ENCODE measurements at regions not wholly inside any gene's neighbourhood (a gene's known extent, or its start where the extent isn't known, plus 50 kb on each side); places are given as distances from the start of the nearest gene placed in this dataset.

DNA sequence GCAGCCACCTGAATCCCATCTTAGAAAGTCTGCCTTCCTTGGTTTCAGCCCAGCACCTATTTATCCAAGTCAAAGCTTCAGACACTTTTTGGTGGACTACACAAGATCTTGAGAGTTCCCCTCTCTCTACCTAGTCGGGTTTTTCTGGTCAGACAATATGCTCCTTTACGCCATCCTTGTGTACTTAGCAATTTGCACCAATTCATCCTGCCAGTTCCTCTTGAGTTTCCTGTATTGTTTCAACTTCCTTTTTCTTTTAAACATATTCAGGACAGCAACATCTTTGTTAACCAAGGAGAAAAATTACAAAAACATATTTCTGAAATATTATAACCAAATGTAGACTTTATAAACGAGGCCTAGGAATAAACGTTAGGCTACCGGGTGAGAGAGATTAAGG is 368.2 kb upstream of the CADM1 start:
- no peak for DNase-seq

DNA sequence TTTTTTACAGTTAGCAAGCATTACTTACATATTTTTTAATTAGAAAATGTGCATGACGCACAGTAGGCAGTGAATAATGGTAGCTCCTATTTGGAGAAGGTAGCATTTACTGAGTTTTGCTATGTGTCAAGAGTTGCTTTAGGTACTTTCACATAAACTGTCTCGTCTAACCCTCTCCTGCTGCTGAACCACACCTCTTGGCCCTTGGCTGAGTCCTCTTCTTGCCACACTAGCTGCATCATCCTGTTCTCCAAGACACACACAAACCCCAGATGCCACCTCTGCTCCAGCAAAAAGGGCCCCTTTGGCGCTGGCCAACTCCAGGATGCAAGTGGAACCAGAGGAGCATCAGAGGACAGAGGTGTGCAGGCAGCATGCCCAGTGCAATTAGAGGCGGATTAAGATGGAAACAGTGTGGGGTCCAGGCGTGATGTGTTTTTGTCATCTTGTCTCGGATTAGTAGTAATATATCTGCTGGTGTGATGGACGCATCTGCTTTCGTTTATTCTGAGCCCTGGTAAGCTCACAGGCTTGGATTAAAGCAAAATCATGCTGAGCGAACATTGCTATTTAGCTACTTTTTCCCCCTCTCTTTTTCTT is 367.0 kb upstream of the CADM1 start:
- DNase-seq: no peak

DNA sequence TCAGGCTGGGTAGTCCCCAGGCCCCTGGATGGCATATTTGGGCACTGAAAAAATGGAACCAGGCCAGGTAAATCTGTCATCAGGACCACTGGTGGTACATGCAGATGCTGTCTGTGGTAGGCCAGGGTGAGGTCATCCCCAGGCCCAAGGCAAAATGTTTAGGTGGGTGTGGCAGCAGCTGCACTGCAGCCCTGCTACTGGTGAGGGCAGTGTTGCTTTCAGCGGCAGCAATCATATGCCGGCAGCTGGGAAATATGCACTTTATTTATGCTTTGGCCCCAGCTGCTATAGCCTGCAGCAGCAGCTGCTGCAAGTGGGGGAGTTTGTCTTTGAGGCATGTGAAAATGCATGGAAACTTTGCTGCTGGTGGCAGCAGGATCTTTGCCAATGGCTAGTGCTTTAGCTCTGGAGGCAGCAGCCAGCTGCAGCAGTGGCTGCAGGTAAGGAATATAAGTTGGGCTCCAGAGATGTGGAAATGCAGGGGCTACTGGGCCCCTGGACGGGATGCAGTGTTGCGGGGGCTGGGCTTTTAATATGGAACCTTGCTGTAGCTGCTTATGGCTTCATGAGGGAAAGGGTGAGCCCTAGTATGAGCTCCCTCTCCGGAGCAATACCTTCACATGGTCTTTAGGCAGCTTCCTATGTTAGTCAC is 365.7 kb upstream of the CADM1 start:
- no peak for DNase-seq

DNA sequence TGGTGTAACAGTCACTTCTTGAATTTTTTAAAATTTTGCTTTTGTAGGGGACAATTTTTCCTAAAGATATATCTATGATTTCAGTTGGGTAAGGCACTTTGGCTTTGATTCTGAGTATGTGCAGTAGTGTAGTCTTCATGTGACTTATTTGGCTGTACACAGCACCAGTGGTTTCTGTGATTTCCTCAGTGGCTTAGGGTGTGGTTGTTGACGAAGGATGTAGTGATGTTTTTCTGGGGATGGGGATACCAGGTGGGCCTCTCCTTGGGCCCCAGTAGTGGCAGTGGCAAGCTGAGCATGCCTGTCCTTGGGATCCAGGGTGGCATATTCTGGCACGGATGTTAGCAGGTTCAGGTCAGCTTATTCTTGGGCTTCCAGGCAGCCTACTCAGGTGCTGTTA is 364.9 kb upstream of the CADM1 start:
- no peak for DNase-seq

DNA sequence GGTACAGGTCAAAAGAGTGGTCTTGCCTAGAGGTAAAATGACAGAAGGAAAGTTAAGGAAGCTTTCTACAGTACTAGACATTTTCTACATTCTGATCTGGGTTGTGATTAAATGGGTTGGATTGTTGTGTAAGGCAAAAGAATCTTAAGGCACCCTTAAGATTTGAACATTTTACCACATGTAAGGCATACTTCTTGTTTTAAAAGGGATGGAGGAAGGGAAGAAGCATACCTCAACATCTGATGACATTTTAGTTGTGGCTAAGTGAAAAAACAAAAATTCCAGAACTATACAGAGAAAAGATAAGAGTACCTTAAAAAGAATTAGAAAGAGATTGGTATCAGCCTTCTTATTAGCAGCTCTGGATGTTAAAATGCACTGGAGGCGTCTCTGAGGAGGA is 356.0 kb upstream of the CADM1 start:
- no peak for DNase-seq

DNA sequence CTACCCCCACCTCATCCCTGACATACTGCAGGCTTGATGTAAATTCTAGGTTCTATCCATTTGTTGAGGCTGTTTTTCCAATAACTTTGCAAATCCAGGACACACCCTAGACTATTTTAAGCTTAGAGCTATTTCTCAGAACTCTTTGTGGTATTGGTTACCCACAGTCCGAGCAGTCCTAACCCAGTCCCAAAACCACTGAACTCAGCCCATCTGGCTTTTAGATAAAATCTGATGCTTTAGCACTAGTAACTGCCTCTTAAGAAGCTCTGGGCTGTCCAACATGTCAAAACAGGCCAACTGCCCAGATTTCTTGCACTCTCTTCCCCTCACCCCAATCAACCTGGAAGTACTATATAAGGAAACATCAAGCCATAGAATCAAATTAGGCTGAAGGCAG is 344.4 kb upstream of the CADM1 start:
- no peak for DNase-seq

DNA sequence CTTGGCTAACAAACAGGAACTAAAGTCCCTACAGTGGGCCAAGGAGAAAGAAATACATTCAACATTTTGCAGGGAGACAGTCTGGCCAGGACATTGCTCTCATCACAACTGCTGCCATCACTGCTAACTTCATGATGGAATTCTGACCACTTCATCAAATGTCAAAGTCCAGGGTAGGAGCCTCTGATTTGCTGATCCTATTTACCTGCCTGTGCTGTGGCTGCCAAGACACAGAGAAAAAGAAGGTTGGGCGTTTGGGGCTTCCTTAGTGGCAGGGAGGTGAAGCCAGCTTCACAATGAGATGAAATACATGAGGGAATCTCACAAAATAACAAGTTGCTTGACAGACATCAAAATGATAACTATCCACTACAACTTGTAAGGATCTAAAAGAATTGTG is 343.9 kb upstream of the CADM1 start:
- no peak for DNase-seq

DNA sequence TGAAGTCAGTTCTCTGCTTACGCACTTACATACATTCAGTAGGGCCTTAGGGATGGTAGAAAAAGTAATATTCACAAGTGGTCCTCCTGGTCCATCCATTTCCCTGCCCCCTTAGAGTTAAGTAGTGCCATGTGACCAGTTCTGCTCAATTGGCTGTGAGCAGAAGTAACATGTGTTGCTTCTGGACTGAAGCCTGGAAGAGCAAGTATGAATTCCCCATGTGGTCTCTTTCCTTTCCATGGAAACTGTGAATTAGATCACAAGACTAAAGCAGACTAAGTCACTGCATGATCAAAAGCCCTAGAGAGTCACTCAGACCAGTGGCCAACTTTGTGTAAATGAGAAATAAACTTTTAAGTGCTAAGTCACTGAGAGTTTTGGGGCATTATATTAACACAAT is 341.7 kb upstream of the CADM1 start:
- no peak for DNase-seq

DNA sequence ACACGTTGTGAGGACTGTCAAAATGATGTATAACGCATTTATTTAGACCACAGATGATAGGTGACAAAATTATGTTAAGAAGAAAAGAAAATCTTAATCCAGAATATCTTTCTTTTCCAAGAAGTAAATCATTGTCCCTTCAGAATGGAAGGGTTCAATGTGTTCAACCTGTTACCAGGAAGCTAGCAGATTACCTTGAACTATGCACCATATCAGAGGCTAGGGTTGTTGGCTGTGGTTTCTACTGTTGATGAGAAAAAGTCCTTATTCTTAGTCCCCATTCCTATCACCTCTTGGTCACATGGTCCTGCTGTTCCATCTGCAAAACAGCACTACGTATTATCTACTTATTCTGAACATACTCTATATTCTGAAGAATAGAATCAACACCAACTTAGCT is 339.5 kb upstream of the CADM1 start:
- no peak for DNase-seq

DNA sequence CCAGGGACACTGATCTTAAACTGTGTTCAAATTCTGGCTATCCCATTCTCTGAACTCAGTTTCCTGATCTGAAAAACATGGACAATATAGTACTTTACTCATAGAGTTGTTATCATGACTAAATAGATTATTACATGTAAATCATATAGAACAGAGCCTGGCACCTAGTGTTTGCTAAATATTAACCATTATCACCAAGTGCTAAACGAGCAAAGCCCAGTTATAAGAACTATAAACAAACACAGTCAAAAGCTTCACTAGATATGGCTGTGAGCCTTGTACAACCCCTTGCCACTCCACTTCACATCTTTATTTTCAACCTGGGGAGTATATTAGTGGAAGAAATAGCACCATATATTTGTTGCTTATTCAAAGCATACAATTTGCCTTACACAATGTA is 338.9 kb upstream of the CADM1 start:
- DNase-seq: no peak

DNA sequence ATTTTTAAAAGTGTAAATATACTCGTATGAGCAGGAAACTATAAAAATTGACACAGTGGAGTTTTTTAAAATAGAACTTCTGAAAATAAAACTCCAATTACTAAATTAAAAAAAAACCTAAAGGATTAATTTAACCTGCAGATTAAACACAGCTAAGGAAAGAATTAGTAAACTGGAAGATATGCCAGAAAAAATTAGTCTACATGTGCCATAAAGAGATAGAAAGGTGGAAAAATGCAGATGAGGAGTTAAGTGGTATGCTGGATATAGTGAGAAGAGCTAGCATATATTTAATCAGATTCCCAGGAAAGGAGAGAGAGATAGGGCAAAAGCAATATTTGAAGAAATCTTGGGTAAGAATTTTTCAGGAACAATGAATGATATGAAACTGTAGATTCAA is 315.8 kb upstream of the CADM1 start:
- no peak for DNase-seq

DNA sequence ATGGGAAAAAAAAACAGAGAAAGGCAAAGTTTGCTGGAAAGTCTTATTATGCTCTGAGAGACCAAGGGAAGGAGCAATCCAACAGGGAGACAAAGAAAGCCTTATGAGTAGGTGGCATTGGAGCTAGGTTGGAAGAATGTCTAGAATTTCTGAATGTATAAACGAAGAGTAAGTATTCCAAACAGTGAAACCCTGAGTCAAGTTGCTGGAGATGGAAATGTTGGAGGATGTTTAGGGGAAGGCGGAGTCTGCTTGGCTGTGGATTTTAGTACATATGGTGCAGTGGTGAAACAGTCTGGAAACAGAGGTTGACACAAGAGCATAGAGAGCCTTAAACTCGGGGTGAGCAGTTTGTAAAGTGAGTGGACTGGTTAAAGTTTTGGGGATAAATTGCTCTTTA is 314.8 kb upstream of the CADM1 start:
- DNase-seq: no peak

DNA sequence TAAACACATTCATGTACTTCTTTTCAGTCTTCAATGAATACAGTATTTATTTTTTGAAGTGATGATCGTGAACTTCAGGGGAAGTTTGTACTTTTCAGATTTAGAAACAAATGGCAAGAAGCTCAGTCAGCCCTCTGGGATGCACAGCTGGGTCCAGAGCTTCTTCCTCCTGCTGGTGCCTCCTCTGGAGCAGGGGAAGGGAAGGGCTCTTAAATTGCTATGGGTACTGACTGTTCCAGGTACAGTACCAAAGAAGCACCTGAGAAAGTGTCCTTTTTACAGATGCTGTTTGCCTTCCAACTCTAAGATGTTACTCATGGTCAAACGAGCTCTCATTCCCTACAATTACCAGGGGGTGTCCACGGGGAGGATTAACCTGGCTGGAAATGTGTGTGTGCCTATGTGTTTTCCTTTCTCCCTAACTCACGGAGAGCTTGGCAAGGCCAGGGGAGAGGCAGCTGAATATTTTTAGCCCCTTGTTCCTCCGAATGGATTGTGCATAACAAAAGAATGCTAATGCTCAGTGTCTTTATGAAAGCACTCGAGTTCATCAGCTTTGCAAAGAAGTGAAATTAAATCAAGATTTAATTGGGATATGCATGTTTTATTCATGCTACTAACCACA is 313.7 kb upstream of the CADM1 start:
- no peak for DNase-seq

DNA sequence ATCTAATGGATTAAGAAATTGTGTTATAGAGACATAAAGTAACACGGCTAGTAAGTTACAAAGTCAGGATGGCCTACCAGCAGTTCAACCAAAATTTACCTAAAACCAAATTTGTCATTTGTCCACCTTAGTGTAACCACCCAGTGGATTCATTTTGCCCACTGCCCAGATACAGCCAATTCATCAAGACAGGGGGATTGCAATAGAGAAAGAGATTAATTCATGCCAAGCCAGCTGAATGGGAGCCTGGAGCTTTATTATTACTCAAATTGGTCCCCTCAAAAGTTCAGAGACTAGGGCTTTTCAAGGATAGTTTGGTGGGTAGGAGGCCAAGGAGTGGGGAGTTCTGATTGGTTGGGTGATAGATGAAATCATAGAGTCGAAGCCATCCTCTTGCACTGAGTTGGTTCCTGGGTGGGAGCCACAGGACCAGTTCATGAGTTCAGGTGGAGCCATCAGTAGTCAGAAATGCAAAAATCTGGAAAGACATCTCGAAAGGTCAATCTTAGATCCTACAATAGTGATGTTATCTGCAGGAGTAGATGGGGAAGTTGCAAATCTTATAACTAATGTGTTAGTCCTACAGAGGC is 304.2 kb upstream of the CADM1 start:
- no peak for DNase-seq

DNA sequence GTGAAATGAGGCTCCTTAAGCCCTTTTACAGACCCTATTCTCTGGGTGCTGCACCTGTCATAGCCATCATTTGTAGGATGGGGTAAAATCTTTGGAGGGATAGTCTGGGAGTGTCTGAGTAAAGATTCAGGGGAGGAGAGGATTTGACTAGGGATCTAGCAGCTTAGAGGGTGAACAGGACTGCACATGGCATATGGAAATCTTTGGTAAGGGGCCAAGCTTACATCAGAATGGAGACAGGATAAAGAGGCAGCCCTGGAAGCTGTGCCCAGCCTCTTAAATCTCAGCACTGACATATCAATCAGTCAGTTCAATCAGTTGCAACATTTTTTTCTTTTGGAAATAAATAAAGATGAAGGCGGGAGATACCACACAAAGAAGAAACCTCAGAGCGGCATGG is 301.8 kb upstream of the CADM1 start:
- DNase-seq: no peak

DNA sequence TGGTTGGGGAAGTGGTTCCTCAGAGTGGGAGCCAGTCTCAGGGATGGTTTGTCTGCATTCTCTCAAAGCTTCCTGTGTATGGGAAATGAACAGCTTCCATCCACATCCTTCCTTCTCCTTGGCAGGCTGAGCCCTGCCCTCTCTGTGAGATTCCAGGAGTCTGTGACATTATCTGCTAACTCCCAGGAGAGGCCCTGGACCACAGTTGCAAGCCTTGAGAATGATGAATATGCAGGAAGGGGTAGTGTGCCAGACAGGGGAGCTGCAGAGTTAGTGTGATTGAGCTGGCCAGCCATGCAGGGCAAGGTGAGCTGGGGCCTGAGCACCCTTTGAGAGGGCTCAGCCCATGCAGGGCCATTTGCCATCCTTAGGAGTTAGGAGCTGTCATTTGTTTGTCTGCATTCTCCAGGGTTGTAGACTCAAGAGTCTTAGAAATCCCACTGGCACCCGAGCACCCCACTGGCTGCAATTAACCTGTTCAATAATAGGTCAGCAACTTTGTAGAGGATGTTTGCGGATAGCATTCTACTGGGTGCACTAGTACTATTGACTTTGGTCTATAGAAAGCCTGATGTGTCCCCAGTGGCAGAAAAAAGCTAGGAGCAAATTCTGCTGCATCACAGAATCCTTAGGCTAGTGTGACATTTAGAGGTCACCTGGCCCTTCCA is 299.0 kb upstream of the CADM1 start:
- no peak for DNase-seq

DNA sequence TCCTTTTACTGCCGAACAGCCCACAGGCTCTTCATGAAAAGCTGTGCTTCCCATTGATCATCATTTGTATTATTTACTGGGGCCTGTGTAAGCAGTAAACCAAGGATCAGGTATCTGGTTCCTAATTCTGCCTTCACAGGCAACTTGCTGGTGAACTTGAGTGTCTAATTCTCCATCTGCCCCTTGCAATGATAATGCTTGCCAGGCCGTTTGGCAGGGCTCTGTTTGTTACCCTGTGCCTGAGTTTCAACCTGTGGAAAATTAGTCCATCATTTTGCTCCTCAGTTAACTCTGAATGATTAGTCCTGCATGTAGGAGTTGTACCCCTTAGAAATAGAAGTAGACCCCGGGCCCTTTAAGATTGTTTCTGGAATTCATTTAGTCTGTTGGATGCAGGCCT is 298.4 kb upstream of the CADM1 start:
- no peak for DNase-seq

DNA sequence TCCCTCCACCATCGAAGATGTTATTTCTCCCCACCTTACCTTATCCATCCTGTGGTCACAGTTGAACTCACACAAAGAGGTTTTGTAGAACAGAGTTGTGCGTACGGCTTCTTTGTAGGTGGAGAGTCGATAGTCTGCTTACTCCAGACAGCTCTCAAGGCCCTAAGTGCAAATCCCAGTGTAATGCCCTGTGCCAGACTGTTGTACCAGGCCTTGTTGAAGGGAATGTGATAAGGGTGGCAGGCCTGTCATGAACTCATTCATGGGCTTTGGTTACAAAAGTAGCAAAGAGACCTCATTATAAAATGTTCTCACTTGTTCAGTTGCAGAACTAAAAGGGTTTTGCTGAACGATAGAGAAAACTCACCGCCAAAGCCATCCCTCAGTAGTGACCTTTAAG is 288.7 kb upstream of the CADM1 start:
- no peak for DNase-seq

DNA sequence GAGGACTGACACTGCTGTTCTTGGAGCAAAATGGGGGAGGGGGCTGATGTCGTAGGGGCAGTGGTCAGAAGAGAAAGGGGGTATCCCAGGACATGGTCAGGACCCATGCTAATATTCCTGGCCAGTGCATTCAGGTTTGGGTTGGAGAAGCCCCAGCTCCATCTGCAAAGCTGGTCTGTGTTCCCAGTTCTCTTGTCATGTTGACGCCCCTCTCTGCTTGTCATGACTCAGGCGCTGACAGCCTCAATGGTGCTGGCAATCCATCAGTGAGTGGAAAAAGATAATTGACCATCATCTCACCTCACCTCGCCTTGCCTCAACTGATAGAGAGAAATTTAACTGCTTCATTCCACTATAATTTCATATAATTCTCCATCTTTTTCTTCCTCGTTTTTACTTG is 283.1 kb upstream of the CADM1 start:
- DNase-seq: no peak

DNA sequence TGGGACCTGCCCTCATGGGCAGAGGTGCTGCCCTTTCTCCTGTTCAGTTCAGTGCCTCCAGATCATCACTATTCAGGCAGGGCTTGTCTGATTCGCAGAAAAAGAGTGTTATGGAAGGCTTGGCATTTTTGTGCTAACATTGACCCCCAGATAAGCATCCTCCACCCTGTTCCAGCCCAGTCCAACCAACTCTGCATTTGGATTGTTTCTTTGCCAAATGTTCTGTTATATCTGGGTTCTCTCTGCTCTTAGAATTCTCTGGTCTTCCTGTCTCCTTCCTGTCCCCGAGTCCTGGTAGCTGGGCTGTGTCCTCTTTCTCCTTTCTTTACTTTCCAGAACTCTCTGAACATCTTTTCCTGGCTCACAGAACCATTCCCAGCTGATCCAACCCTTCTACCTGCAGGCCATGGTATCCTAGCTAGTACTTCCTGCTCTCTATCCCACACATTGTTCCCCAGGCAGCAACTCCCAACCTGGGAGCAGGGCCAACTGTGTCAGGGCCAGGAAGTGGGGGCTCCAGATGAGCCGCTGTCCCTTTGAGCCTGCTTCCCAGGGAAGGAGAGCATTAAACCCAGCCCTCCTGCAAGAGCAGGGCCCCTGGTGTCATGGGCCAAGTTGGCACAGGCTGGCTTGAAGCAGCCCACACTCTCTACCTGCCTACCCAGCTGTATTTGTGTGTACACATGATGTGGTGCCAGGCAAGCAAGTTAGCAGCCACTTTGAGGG is 280.7 kb upstream of the CADM1 start:
- no peak for DNase-seq

DNA sequence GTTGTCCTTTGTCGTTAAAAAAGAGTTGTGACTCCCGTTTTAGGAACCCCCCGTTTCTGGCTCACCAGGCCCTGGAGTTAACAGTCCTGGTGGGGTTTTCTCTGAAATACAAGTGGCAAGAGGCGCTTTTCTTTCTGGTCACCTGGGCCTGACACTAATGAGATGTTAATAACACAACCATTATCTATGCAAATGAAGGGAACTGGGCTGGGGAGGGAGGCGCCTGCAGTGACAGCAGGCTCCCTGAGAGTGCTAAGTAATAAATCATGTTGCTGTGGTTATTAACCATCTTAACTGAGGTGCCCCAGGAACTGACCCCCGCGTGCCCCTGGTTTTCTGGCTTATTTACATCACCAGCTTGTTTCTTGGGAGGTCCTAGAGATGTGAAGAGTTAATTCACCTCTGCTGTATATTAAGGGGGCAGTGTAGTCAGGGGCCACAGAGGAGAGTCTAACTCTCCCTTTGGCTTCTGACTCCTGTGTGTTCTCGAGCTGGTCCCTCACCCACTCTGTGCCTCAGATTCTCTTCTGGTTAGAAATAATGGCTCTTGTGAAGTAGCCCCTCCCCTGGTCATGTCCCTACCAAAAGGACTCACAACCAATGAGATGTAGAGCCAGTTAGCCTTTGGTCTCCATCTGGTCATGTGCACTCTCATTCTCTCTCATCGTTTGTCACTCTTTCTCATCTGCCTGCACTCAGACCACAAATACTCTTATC is 276.6 kb upstream of the CADM1 start:
- no peak for DNase-seq

DNA sequence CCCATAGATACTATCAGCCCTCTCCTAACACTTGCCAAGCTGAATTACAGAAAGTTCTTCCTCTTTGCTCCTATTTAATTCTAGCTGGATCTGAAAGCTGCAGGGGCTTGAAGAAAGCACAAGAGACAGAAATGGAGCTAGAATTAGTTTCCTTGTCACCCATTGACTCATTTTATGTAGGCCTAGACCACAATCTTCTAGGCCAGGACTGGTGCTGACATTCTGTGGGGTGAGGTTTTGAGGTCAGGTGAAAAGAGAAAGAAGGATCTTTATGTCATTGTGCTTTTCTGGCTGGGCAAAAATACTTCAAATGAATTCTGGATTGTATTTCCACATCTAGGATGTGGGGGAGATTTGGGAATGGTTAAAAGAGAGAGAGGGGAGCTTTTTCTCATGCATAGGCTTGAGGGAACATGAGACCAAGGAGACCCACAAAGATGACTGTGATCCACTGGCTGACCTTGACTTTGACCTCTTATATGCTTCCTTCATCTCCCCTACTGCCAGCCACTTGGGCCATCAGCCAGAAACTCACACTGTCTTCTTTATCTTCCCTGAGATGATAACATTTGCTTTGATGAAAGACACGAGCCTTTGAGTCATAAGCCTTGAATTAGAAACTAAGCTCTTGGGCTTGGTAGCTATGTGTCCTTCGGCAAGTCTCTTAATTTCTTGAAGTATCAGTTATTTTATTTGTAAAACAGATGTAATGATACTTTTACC is 274.9 kb upstream of the CADM1 start:
- DNase-seq: no peak

Data from EL (cell line).